KG1 (cell line): ENCODE measurements at regions not wholly inside any gene's neighbourhood (a gene's known extent, or its start where the extent isn't known, plus 50 kb on each side); places are given as distances from the start of the nearest gene placed in this dataset.
A peak's percentile ranks its signal among the peaks of the same experiment; 100 is the strongest.
"Not testable (repeated sequence)": the region's sequence is repeated elsewhere in the genome, so short reads cannot be mapped to it uniquely, and the experiment has no call there.

ENCODE experiments used
- DNase-seq: peaks from one replicate; lab custom pipeline; 2025; lab: John Stamatoyannopoulos, UW

GRCh38 chr4:101418466-101418865, 71.1 kb upstream of the PPP3CA start:
- DNase-seq = no peak

- DNase-seq = peak; percentile 58
These were observed 70.7 kb upstream of the PPP3CA start for GRCh38 chr4:101418055-101418454.

- no peak for DNase-seq
These were observed 69.7 kb upstream of the PPP3CA start for GRCh38 chr4:101417046-101417445.

- no peak for DNase-seq
These were observed 68.6 kb upstream of the PPP3CA start for GRCh38 chr4:101415962-101416361.

GRCh38 chr4:101414496-101414895, 67.2 kb upstream of the PPP3CA start:
- no peak for DNase-seq

GRCh38 chr4:101411926-101412325, 64.6 kb upstream of the PPP3CA start:
- no peak for DNase-seq

GRCh38 chr4:101411281-101411910, 64.1 kb upstream of the PPP3CA start:
- not testable (repeated sequence) for DNase-seq

GRCh38 chr4:101400096-101400495, 52.8 kb upstream of the PPP3CA start:
- peak; percentile 9 for DNase-seq

GRCh38 chr4:101398807-101399206, 51.5 kb upstream of the PPP3CA start:
- no peak for DNase-seq
